ENCODE measurements at regions not wholly inside any gene's neighbourhood (a gene's known extent, or its start where the extent isn't known, plus 50 kb on each side); places are given as distances from the start of the nearest gene placed in this dataset.
"Not testable (repeated sequence)": the region's sequence is repeated elsewhere in the genome, so short reads cannot be mapped to it uniquely, and the experiment has no call there.

GRCh38 chrY:7496001-7496400 is 584.4 kb upstream of the AMELY start:
- Histone ChIP-seq H2AFZ (no peak overlapping the region), H3K27me3 (ENCODE audit: control insufficient read depth, insufficient read depth, low read length) (no peaks in the 10 kb centered on the region)

GRCh38 chrY:7484455-7485285 is 573.1 kb upstream of the AMELY start:
- not testable (repeated sequence) for H3K4me2 ChIP-seq (ENCODE audit: low read length); H3K79me2 ChIP-seq; H2AFZ ChIP-seq; H3K4me3 ChIP-seq (ENCODE audit: low read depth, low read length); H3K27ac ChIP-seq; H3K9me3 ChIP-seq (ENCODE audit: control insufficient read depth, low read length); H3K36me3 ChIP-seq (ENCODE audit: control insufficient read depth, insufficient read depth, low read length); H3K9ac ChIP-seq; H3K27me3 ChIP-seq (ENCODE audit: control insufficient read depth, insufficient read depth, low read length); H3K4me1 ChIP-seq

More at GRCh38 chrY:7496001-7496400, 584.4 kb upstream of the AMELY start:
- no peak overlapping the region for H3K4me2 ChIP-seq (ENCODE audit: low read length)
- H3K36me3 ChIP-seq (ENCODE audit: control insufficient read depth, insufficient read depth, low read length) = no peaks in the 10 kb centered on the region
- no peak overlapping the region for H3K4me3 ChIP-seq (ENCODE audit: low read depth, low read length)
- H3K9me3 ChIP-seq (ENCODE audit: control insufficient read depth, low read length) = no peaks in the 10 kb centered on the region
- H3K79me2 ChIP-seq = no peaks in the 10 kb centered on the region
- H3K4me1 ChIP-seq = no peaks in the 10 kb centered on the region
- no peak for TF ChIP-seq CTCF (IDR thresholded peaks at IDR 0.05)
- H3K9ac ChIP-seq = no peak overlapping the region
- H3K27ac ChIP-seq = no peak overlapping the region

GRCh38 chrY:7471976-7472375 is 560.4 kb upstream of the AMELY start:
- H3K27ac ChIP-seq = no peak overlapping the region
- no peak for TF ChIP-seq CTCF (IDR thresholded peaks at IDR 0.05)
- no peaks in the 10 kb centered on the region for H3K27me3 ChIP-seq (ENCODE audit: control insufficient read depth, insufficient read depth, low read length)
- H3K9ac ChIP-seq = no peak overlapping the region
- H3K36me3 ChIP-seq (ENCODE audit: control insufficient read depth, insufficient read depth, low read length) = no peaks in the 10 kb centered on the region
- H2AFZ ChIP-seq = no peak overlapping the region
- no peaks in the 10 kb centered on the region for H3K9me3 ChIP-seq (ENCODE audit: control insufficient read depth, low read length)
- H3K4me1 ChIP-seq = no peaks in the 10 kb centered on the region
- no peak overlapping the region for H3K4me3 ChIP-seq (ENCODE audit: low read depth, low read length)
- H3K79me2 ChIP-seq = no peaks in the 10 kb centered on the region
- H3K4me2 ChIP-seq (ENCODE audit: low read length) = no peak overlapping the region

- Histone ChIP-seq H3K79me2 (no peaks in the 10 kb centered on the region), H3K9ac (no peak overlapping the region), H3K4me2 (ENCODE audit: low read length) (no peak overlapping the region), H3K36me3 (ENCODE audit: control insufficient read depth, insufficient read depth, low read length) (no peaks in the 10 kb centered on the region), H3K4me1 (no peaks in the 10 kb centered on the region), H3K9me3 (ENCODE audit: control insufficient read depth, low read length) (no peaks in the 10 kb centered on the region), H3K4me3 (ENCODE audit: low read depth, low read length) (no peak overlapping the region), H2AFZ (no peak overlapping the region), H3K27ac (no peak overlapping the region), H3K27me3 (ENCODE audit: control insufficient read depth, insufficient read depth, low read length) (no peaks in the 10 kb centered on the region)
- no peak for TF ChIP-seq CTCF (IDR thresholded peaks at IDR 0.05)
Observed at GRCh38 chrY:7470037-7470436, 558.5 kb upstream of the AMELY start.

GRCh38 chrY:7468951-7469745 is 557.6 kb upstream of the AMELY start:
- Histone ChIP-seq H3K4me3 (ENCODE audit: low read depth, low read length) (no peak overlapping the region), H3K36me3 (ENCODE audit: control insufficient read depth, insufficient read depth, low read length) (no peaks in the 10 kb centered on the region), H3K79me2 (no peaks in the 10 kb centered on the region), H3K4me1 (no peaks in the 10 kb centered on the region), H2AFZ (no peak overlapping the region), H3K9me3 (ENCODE audit: control insufficient read depth, low read length) (no peaks in the 10 kb centered on the region), H3K27me3 (ENCODE audit: control insufficient read depth, insufficient read depth, low read length) (no peaks in the 10 kb centered on the region), H3K9ac (no peak overlapping the region), H3K4me2 (ENCODE audit: low read length) (no peak overlapping the region), H3K27ac (no peak overlapping the region)
- TF ChIP-seq CTCF (IDR thresholded peaks at IDR 0.05) = no peak
